B cell (primary cell): ENCODE measurements at regions not wholly inside any gene's neighbourhood (a gene's known extent, or its start where the extent isn't known, plus 50 kb on each side); places are given as distances from the start of the nearest gene placed in this dataset.

ENCODE experiments used
- EZH2 ChIP-seq: IDR thresholded peaks from 2 replicates; pipeline ENCODE4 v1.6.1; 2012; ENCODE audit warnings: borderline replicate concordance, low read depth, mild to moderate bottlenecking, moderate library complexity, low read length; ENCODE audit not compliant: insufficient read depth, poor library complexity, severe bottlenecking
- TF ChIP-seq, protein P1 (sequence below): fragments of 200-600 bp; IDR thresholded peaks from one replicate; pipeline ENCODE4 v1.8.0; 2022; ENCODE audit warnings: antibody characterized with exemption, mild to moderate bottlenecking

- TF ChIP-seq, protein P1, sequence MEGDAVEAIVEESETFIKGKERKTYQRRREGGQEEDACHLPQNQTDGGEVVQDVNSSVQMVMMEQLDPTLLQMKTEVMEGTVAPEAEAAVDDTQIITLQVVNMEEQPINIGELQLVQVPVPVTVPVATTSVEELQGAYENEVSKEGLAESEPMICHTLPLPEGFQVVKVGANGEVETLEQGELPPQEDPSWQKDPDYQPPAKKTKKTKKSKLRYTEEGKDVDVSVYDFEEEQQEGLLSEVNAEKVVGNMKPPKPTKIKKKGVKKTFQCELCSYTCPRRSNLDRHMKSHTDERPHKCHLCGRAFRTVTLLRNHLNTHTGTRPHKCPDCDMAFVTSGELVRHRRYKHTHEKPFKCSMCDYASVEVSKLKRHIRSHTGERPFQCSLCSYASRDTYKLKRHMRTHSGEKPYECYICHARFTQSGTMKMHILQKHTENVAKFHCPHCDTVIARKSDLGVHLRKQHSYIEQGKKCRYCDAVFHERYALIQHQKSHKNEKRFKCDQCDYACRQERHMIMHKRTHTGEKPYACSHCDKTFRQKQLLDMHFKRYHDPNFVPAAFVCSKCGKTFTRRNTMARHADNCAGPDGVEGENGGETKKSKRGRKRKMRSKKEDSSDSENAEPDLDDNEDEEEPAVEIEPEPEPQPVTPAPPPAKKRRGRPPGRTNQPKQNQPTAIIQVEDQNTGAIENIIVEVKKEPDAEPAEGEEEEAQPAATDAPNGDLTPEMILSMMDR, result no peak
- no peak for TF ChIP-seq EZH2
Measured at GRCh38 chr5:14039576-14039975, 95.1 kb upstream of the DNAH5 start.
